Body of pancreas (tissue), 4 donors: ENCODE measurements at regions not wholly inside any gene's neighbourhood (a gene's known extent, or its start where the extent isn't known, plus 50 kb on each side); places are given as distances from the start of the nearest gene placed in this dataset.

Experiments
- ATAC-seq: fragments of 150-250 bp; one replicate; pipeline ENCODE4 v1.9.1; 2016
- DNase-seq, 4 donors: peaks; one replicate each; pipeline ENCODE4 v3.0.0-alpha.2; 2019
- H3K27ac ChIP-seq, 4 donors: fragments of 200-600 bp; sonication (generic); 1 replicate in 3 of 4; 2 replicates in 1 of 4; pipeline versions ENCODE4 v1.5.1 to v1.6.1; 2016 to 2019; ENCODE audit warnings: mild to moderate bottlenecking in 1 of 4, mixed read lengths in 1 of 4, moderate library complexity in 1 of 4
- H3K27me3 ChIP-seq, 2 donors: fragments of 200-600 bp; sonication (generic); one replicate each; pipeline ENCODE4 v1.6.0; 2016; ENCODE audit warnings: mild to moderate bottlenecking in 1 of 2
- H3K36me3 ChIP-seq, 2 donors: fragments of 200-600 bp; sonication (generic); replicated peaks in 1 of 2; 2 replicates each; pipeline ENCODE4 v1.5.1; 2016; ENCODE audit warnings: low read depth in 2 of 2; ENCODE audit not compliant: insufficient read depth in 1 of 2
- H3K4me1 ChIP-seq: fragments of 200-600 bp; sonication (generic); one replicate; pipeline ENCODE4 v1.6.0; 2016
- H3K4me3 ChIP-seq, 2 donors: fragments of 200-600 bp; sonication (generic); 1 replicate in 1 of 2; 2 replicates in 1 of 2; pipeline ENCODE4 v1.5.1; 2016 to 2019
- H3K9me3 ChIP-seq, 3 donors: fragments of 200-600 bp; sonication (generic); 1 replicate in 2 of 3; 2 replicates in 1 of 3; pipeline ENCODE4 v1.5.1; 2016
- CTCF ChIP-seq, 7 experiments: fragments of 450-650 bp in 4 of 7; fragments of 200-600 bp in 3 of 7; sonication (generic) in 3 of 7; IDR thresholded peaks; one replicate each; pipeline ENCODE4 v1.5.1; 2016 to 2019; ENCODE audit warnings: antibody characterized with exemption in 7 of 7
- POLR2A ChIP-seq, 3 donors: fragments of 450-650 bp; IDR thresholded peaks; one replicate each; pipeline ENCODE4 v1.6.1; 2016; ENCODE audit warnings: antibody characterized with exemption in 3 of 3, mild to moderate bottlenecking in 2 of 3
- WGBS, 2 donors: methylation state at CpG; one replicate each; pipeline ENCODE4 v1.1.5; 2017; 5-methylcytosine and 5-hydroxymethylcytosine counted together
- intact Hi-C: fragments of 100-400 bp; cut with DNase I; formaldehyde crosslinking; loops from one replicate; pipeline ENCODE4 v1.15.1; 2023

GRCh38 chr17:77769215-77769614 lies 189.3 kb upstream of the TNRC6C start:
- H3K27me3 ChIP-seq, result no peaks in the 10 kb centered on the region
- H3K36me3 ChIP-seq, result no peaks in the 10 kb centered on the region
- no peaks in the 10 kb centered on the region for H3K9me3 ChIP-seq
- TF ChIP-seq CTCF (IDR thresholded peaks at IDR 0.05) (no peak), POLR2A (IDR thresholded peaks at IDR 0.05) (no peak)
- no peaks in the 10 kb centered on the region for H3K4me1 ChIP-seq
- DNase-seq, result peak in 1 of 4 donors; percentile 44
- 56 to 60% methylated on average over 7 of the region's 7 CpGs for WGBS, 2 donors
- no peak overlapping the region for H3K4me3 ChIP-seq
- no peak overlapping the region for H3K27ac ChIP-seq
- intact Hi-C loops, result no loop called here
- ATAC-seq, result no peak

GRCh38 chr17:77769762-77770161 lies 188.7 kb upstream of the TNRC6C start:
- Histone ChIP-seq H3K27ac (no peak overlapping the region), H3K36me3 (no peaks in the 10 kb centered on the region), H3K9me3 (no peaks in the 10 kb centered on the region), H3K4me3 (no peak overlapping the region), H3K27me3 (no peaks in the 10 kb centered on the region), H3K4me1 (no peaks in the 10 kb centered on the region)
- intact Hi-C loops, result no loop called here
- TF ChIP-seq CTCF (IDR thresholded peaks at IDR 0.05) (no peak), POLR2A (IDR thresholded peaks at IDR 0.05) (no peak)
- WGBS, 2 donors, result 32 to 35% methylated on average over 9 to 11 of the region's 11 CpGs
- DNase-seq (no peak), ATAC-seq (no peak)

- H3K36me3 ChIP-seq, result no peaks in the 10 kb centered on the region
- no peak for TF ChIP-seq CTCF (IDR thresholded peaks at IDR 0.05)
- no peak for TF ChIP-seq POLR2A (IDR thresholded peaks at IDR 0.05)
- H3K27ac ChIP-seq, result no peak overlapping the region
- WGBS, 2 donors, result 58 to 72% methylated on average over 7 to 15 of the region's 17 CpGs
- H3K9me3 ChIP-seq, result no peaks in the 10 kb centered on the region
- no peak overlapping the region for H3K4me3 ChIP-seq
- intact Hi-C loops, result no loop called here
- ATAC-seq (no peak), DNase-seq (no peak)
- no peaks in the 10 kb centered on the region for H3K4me1 ChIP-seq
- no peaks in the 10 kb centered on the region for H3K27me3 ChIP-seq
Observed at GRCh38 chr17:77770331-77771105, 188.0 kb upstream of the TNRC6C start.

- no peak for TF ChIP-seq CTCF (IDR thresholded peaks at IDR 0.05)
- no peak for TF ChIP-seq POLR2A (IDR thresholded peaks at IDR 0.05)
- ATAC-seq (no peak), DNase-seq (no peak)
- no peaks in the 10 kb centered on the region for H3K4me1 ChIP-seq
- no peak overlapping the region for H3K27ac ChIP-seq
- intact Hi-C loops, result no loop called here
- H3K36me3 ChIP-seq, result no peaks in the 10 kb centered on the region
- no peaks in the 10 kb centered on the region for H3K9me3 ChIP-seq
- no peak overlapping the region for H3K4me3 ChIP-seq
- H3K27me3 ChIP-seq, result no peaks in the 10 kb centered on the region
- WGBS, 2 donors, result 65 to 70% methylated on average over 7 to 13 of the region's 14 CpGs
Observed at GRCh38 chr17:77771145-77771544, 187.4 kb upstream of the TNRC6C start.

- no peaks in the 10 kb centered on the region for H3K27me3 ChIP-seq
- no peaks in the 10 kb centered on the region for H3K4me1 ChIP-seq
- no peaks in the 10 kb centered on the region for H3K9me3 ChIP-seq
- no peak overlapping the region for H3K4me3 ChIP-seq
- no peak for TF ChIP-seq CTCF (IDR thresholded peaks at IDR 0.05)
- no peak for TF ChIP-seq POLR2A (IDR thresholded peaks at IDR 0.05)
- H3K36me3 ChIP-seq, result no peaks in the 10 kb centered on the region
- DNase-seq, result no peak
- H3K27ac ChIP-seq, result no peak overlapping the region
- ATAC-seq, result no peak
- 58 to 59% methylated on average over 8 to 9 of the region's 9 CpGs for WGBS, 2 donors
- intact Hi-C loops, result no loop called here
Observed at GRCh38 chr17:77771587-77771986, 186.9 kb upstream of the TNRC6C start.
